CD4-positive, alpha-beta T cell treated with Interleukin-12 subunit alpha and Interleukin-12 subunit beta, for 1 hour (primary cell): ENCODE measurements at regions not wholly inside any gene's neighbourhood (a gene's known extent, or its start where the extent isn't known, plus 50 kb on each side); places are given as distances from the start of the nearest gene placed in this dataset.
"Not testable (repeated sequence)": the region's sequence is repeated elsewhere in the genome, so short reads cannot be mapped to it uniquely, and the experiment has no call there.

Source experiments
- DNase-seq: peaks from one replicate; pipeline ENCODE4 v3.0.0-alpha.2; 2020

GRCh38 chr2:144776766-144777165, 256.8 kb upstream of the ZEB2 start:
- DNase-seq = no peak

- DNase-seq = no peak
These were observed 254.9 kb upstream of the ZEB2 start for GRCh38 chr2:144774809-144775208.

GRCh38 chr2:144771348-144771747, 251.4 kb upstream of the ZEB2 start:
- no peak for DNase-seq

- DNase-seq = no peak
These were observed 250.8 kb upstream of the ZEB2 start for GRCh38 chr2:144770616-144771230.

- not testable (repeated sequence) for DNase-seq
These were observed 241.0 kb upstream of the ZEB2 start for GRCh38 chr2:144760939-144761338.

- no peak for DNase-seq
These were observed 239.8 kb upstream of the ZEB2 start for GRCh38 chr2:144759746-144760145.

- not testable (repeated sequence) for DNase-seq
These were observed 238.3 kb upstream of the ZEB2 start for GRCh38 chr2:144758196-144758595.

GRCh38 chr2:144753416-144753815, 233.5 kb upstream of the ZEB2 start:
- no peak for DNase-seq

- no peak for DNase-seq
These were observed 231.4 kb upstream of the ZEB2 start for GRCh38 chr2:144751142-144751905.

- DNase-seq = no peak
These were observed 229.3 kb upstream of the ZEB2 start for GRCh38 chr2:144749188-144749587.

GRCh38 chr2:144748443-144748842, 228.5 kb upstream of the ZEB2 start:
- DNase-seq = no peak

GRCh38 chr2:144747571-144747970, 227.7 kb upstream of the ZEB2 start:
- DNase-seq = no peak

GRCh38 chr2:144745424-144745823, 225.5 kb upstream of the ZEB2 start:
- no peak for DNase-seq

GRCh38 chr2:144738749-144739148, 218.8 kb upstream of the ZEB2 start:
- DNase-seq = no peak

- no peak for DNase-seq
These were observed 210.8 kb upstream of the ZEB2 start for GRCh38 chr2:144730711-144731110.

- DNase-seq = not testable (repeated sequence)
These were observed 204.5 kb upstream of the ZEB2 start for GRCh38 chr2:144724460-144724859.

GRCh38 chr2:144718376-144718775, 198.5 kb upstream of the ZEB2 start:
- DNase-seq = no peak

- DNase-seq = no peak
These were observed 196.1 kb upstream of the ZEB2 start for GRCh38 chr2:144715992-144716391.

- DNase-seq = no peak
These were observed 193.5 kb upstream of the ZEB2 start for GRCh38 chr2:144713410-144713809.

- no peak for DNase-seq
These were observed 192.6 kb upstream of the ZEB2 start for GRCh38 chr2:144712550-144712940.

- DNase-seq = no peak
These were observed 192.0 kb upstream of the ZEB2 start for GRCh38 chr2:144711630-144712549.

- DNase-seq = no peak
These were observed 191.2 kb upstream of the ZEB2 start for GRCh38 chr2:144711084-144711483.

GRCh38 chr2:144708626-144709025, 188.7 kb upstream of the ZEB2 start:
- DNase-seq = no peak
